NCI-H524 (cell line): ENCODE measurements at regions not wholly inside any gene's neighbourhood (a gene's known extent, or its start where the extent isn't known, plus 50 kb on each side); places are given as distances from the start of the nearest gene placed in this dataset.
"Not testable (repeated sequence)": the region's sequence is repeated elsewhere in the genome, so short reads cannot be mapped to it uniquely, and the experiment has no call there.

Source experiments
- DNase-seq, 2 experiments: peaks; one replicate each; lab custom pipeline; 2025; lab: John Stamatoyannopoulos, UW

- not testable (repeated sequence) for DNase-seq
These were observed 80.3 kb downstream of the ANXA5 start for GRCh38 chr4:121616449-121616848.

- DNase-seq, result no peak
These were observed 82.7 kb downstream of the ANXA5 start for GRCh38 chr4:121614101-121614500.

- no peak for DNase-seq
These were observed 97.7 kb downstream of the ANXA5 start for GRCh38 chr4:121599049-121599448.

GRCh38 chr4:121597346-121597934, 99.3 kb downstream of the ANXA5 start:
- DNase-seq, result no peak

- DNase-seq, result no peak
These were observed 101.8 kb downstream of the ANXA5 start for GRCh38 chr4:121594796-121595526.

- no peak for DNase-seq
These were observed 103.0 kb downstream of the ANXA5 start for GRCh38 chr4:121593760-121594159.

GRCh38 chr4:121592257-121592656, 104.5 kb downstream of the ANXA5 start:
- DNase-seq, result not testable (repeated sequence)

GRCh38 chr4:121584836-121585235, 111.9 kb downstream of the ANXA5 start:
- DNase-seq, result no peak

GRCh38 chr4:121583396-121583795, 113.4 kb downstream of the ANXA5 start:
- no peak for DNase-seq

GRCh38 chr4:121582296-121582695, 114.5 kb downstream of the ANXA5 start:
- no peak for DNase-seq

- not testable (repeated sequence) for DNase-seq
These were observed 121.4 kb downstream of the ANXA5 start for GRCh38 chr4:121575392-121575791.

GRCh38 chr4:121574618-121575017, 122.2 kb downstream of the ANXA5 start:
- no peak for DNase-seq

GRCh38 chr4:121567748-121568147, 129.0 kb downstream of the ANXA5 start:
- no peak for DNase-seq

GRCh38 chr4:121564840-121565375, 131.9 kb downstream of the ANXA5 start:
- DNase-seq, result no peak

GRCh38 chr4:121562811-121563210, 134.0 kb downstream of the ANXA5 start:
- no peak for DNase-seq

GRCh38 chr4:121555315-121556107, 141.3 kb downstream of the ANXA5 start:
- no peak for DNase-seq

- DNase-seq, result no peak
These were observed 142.4 kb downstream of the ANXA5 start for GRCh38 chr4:121554382-121554781.

- DNase-seq, result no peak
These were observed 144.9 kb downstream of the ANXA5 start for GRCh38 chr4:121551881-121552280.

GRCh38 chr4:121551271-121551670, 145.5 kb downstream of the ANXA5 start:
- DNase-seq, result no peak

- DNase-seq, result no peak
These were observed 155.1 kb downstream of the ANXA5 start for GRCh38 chr4:121541696-121542095.

- DNase-seq, result no peak
These were observed 154.5 kb upstream of the QRFPR start for GRCh38 chr4:121535351-121535750.

GRCh38 chr4:121534187-121534586, 153.4 kb upstream of the QRFPR start:
- no peak for DNase-seq

GRCh38 chr4:121526509-121526908, 145.7 kb upstream of the QRFPR start:
- DNase-seq, result no peak
